AG10803 (cell line): ENCODE measurements at regions not wholly inside any gene's neighbourhood (a gene's known extent, or its start where the extent isn't known, plus 50 kb on each side); places are given as distances from the start of the nearest gene placed in this dataset.

Experiments
- DNase-seq: peaks from one replicate; pipeline ENCODE4 v3.0.0; 2010; ENCODE audit warnings: low read depth
- H3K4me3 ChIP-seq: 2 replicates; pipeline ENCODE4 v1.5.1; 2011; ENCODE audit warnings: mild to moderate bottlenecking, low read length, control low read depth
- CTCF ChIP-seq: conservative IDR thresholded peaks from 2 replicates; pipeline ENCODE4 v1.5.1; 2011; ENCODE audit warnings: mild to moderate bottlenecking, low read length, control low read depth, inconsistent platforms

- DNase-seq = no peak
- H3K4me3 ChIP-seq = no peak overlapping the region
- TF ChIP-seq CTCF = no peak
Measured at GRCh38 chr7:89927762-89928161, 226.5 kb upstream of the STEAP1 start.

GRCh38 chr7:89928451-89928850, 225.8 kb upstream of the STEAP1 start:
- TF ChIP-seq CTCF = no peak
- DNase-seq = no peak
- H3K4me3 ChIP-seq = no peak overlapping the region

- no peak overlapping the region for H3K4me3 ChIP-seq
- TF ChIP-seq CTCF = no peak
- DNase-seq = no peak
Measured at GRCh38 chr7:89934101-89934500, 220.2 kb upstream of the STEAP1 start.

GRCh38 chr7:89943525-89944050, 210.7 kb upstream of the STEAP1 start:
- no peak for DNase-seq
- TF ChIP-seq CTCF = no peak
- H3K4me3 ChIP-seq = no peak overlapping the region

- H3K4me3 ChIP-seq = no peak overlapping the region
- DNase-seq = no peak
- TF ChIP-seq CTCF = no peak
Measured at GRCh38 chr7:89958525-89959068, 195.7 kb upstream of the STEAP1 start.

- TF ChIP-seq CTCF = no peak
- H3K4me3 ChIP-seq = no peak overlapping the region
- no peak for DNase-seq
Measured at GRCh38 chr7:89966067-89966664, 188.1 kb upstream of the STEAP1 start.

GRCh38 chr7:89975577-89975976, 178.7 kb upstream of the STEAP1 start:
- H3K4me3 ChIP-seq = no peak overlapping the region
- no peak for TF ChIP-seq CTCF
- no peak for DNase-seq
